ENCODE measurements at regions not wholly inside any gene's neighbourhood (a gene's known extent, or its start where the extent isn't known, plus 50 kb on each side); places are given as distances from the start of the nearest gene placed in this dataset.

- DNase-seq (ENCODE audit: low read depth, low spot score), result no peak
- Mint-ChIP-seq H3K9me3 (peaks cover 8% of the 10 kb centered on the region), H3K36me3 (ENCODE audit: low read depth) (peaks cover 3% of the 10 kb centered on the region), H3K4me1 (no peaks in the 10 kb centered on the region), H3K27ac (ENCODE audit: unreplicated experiment) (no peak overlapping the region), H3K4me3 (no peak overlapping the region), H3K27me3 (ENCODE audit: low read depth) (no peaks in the 10 kb centered on the region)
- no peak for TF ChIP-seq CTCF (conservative IDR thresholded peaks at IDR 0.05)
Observed at GRCh38 chr3:162770551-162770950, 1273.9 kb downstream of the OTOL1 start.

- no peaks in the 10 kb centered on the region for H3K27me3 Mint-ChIP-seq (ENCODE audit: low read depth)
- TF ChIP-seq CTCF (conservative IDR thresholded peaks at IDR 0.05), result no peak
- no peak overlapping the region for H3K4me3 Mint-ChIP-seq
Observed at GRCh38 chr3:162774613-162775100, 1278.0 kb downstream of the OTOL1 start.

GRCh38 chr3:162776148-162776547 is 1279.5 kb downstream of the OTOL1 start:
- TF ChIP-seq CTCF (conservative IDR thresholded peaks at IDR 0.05), result no peak
- H3K27ac Mint-ChIP-seq (ENCODE audit: unreplicated experiment), result no peak overlapping the region
- H3K9me3 Mint-ChIP-seq, result peaks cover 2% of the 10 kb centered on the region
- H3K27me3 Mint-ChIP-seq (ENCODE audit: low read depth), result no peaks in the 10 kb centered on the region
- no peak overlapping the region for H3K4me3 Mint-ChIP-seq
- DNase-seq (ENCODE audit: low read depth, low spot score), result no peak
- no peaks in the 10 kb centered on the region for H3K36me3 Mint-ChIP-seq (ENCODE audit: low read depth)
- no peaks in the 10 kb centered on the region for H3K4me1 Mint-ChIP-seq

More at GRCh38 chr3:162774613-162775100, 1278.0 kb downstream of the OTOL1 start:
- Mint-ChIP-seq H3K9me3 (peaks cover 2% of the 10 kb centered on the region), H3K36me3 (ENCODE audit: low read depth) (no peaks in the 10 kb centered on the region), H3K4me1 (no peaks in the 10 kb centered on the region), H3K27ac (ENCODE audit: unreplicated experiment) (no peak overlapping the region)
- DNase-seq (ENCODE audit: low read depth, low spot score), result no peak

- Mint-ChIP-seq H3K9me3 (peaks cover 2% of the 10 kb centered on the region), H3K4me3 (no peak overlapping the region), H3K4me1 (no peaks in the 10 kb centered on the region), H3K27me3 (ENCODE audit: low read depth) (no peaks in the 10 kb centered on the region), H3K36me3 (ENCODE audit: low read depth) (no peaks in the 10 kb centered on the region), H3K27ac (ENCODE audit: unreplicated experiment) (no peak overlapping the region)
- TF ChIP-seq CTCF (conservative IDR thresholded peaks at IDR 0.05), result no peak
- no peak for DNase-seq (ENCODE audit: low read depth, low spot score)
Observed at GRCh38 chr3:162777118-162777517, 1280.5 kb downstream of the OTOL1 start.

GRCh38 chr3:162780313-162780712 is 1283.7 kb downstream of the OTOL1 start:
- Mint-ChIP-seq H3K9me3 (peaks cover 1% of the 10 kb centered on the region), H3K27ac (ENCODE audit: unreplicated experiment) (no peak overlapping the region), H3K4me3 (no peak overlapping the region), H3K4me1 (no peaks in the 10 kb centered on the region), H3K36me3 (ENCODE audit: low read depth) (no peaks in the 10 kb centered on the region), H3K27me3 (ENCODE audit: low read depth) (no peaks in the 10 kb centered on the region)
- DNase-seq (ENCODE audit: low read depth, low spot score), result no peak
- TF ChIP-seq CTCF (conservative IDR thresholded peaks at IDR 0.05), result no peak

- no peak for TF ChIP-seq CTCF (conservative IDR thresholded peaks at IDR 0.05)
- H3K9me3 Mint-ChIP-seq, result no peaks in the 10 kb centered on the region
Observed at GRCh38 chr3:162799910-162800309, 1303.3 kb downstream of the OTOL1 start.

More at GRCh38 chr3:162799910-162800309, 1303.3 kb downstream of the OTOL1 start:
- no peak for DNase-seq (ENCODE audit: low read depth, low spot score)
- no peak overlapping the region for H3K27ac Mint-ChIP-seq (ENCODE audit: unreplicated experiment)
- no peak overlapping the region for H3K4me3 Mint-ChIP-seq
- no peaks in the 10 kb centered on the region for H3K36me3 Mint-ChIP-seq (ENCODE audit: low read depth)
- H3K27me3 Mint-ChIP-seq (ENCODE audit: low read depth), result no peaks in the 10 kb centered on the region
- peaks cover 5% of the 10 kb centered on the region for H3K4me1 Mint-ChIP-seq

All from neural crest cell (in vitro differentiated cells).